HepG2 (cell line): ENCODE measurements at regions not wholly inside any gene's neighbourhood (a gene's known extent, or its start where the extent isn't known, plus 50 kb on each side); places are given as distances from the start of the nearest gene placed in this dataset.

ENCODE experiments used
- ATAC-seq: fragments of 200-7000 bp; cut with Tn5 transposase; 3 replicates; pipeline ENCODE4 v1.9.1; 2020; ENCODE audit warnings: mild to moderate bottlenecking, moderate library complexity
- BruUV-seq: library from RNA; stranded (reverse); fragments of 400-500 nt; replicated peaks from 2 replicates; lab custom pipeline; 2021; lab: Mats Ljungman, UMichigan
- CTCF ChIA-PET: fragments of 300-600 bp; formaldehyde crosslinking; extraction: SDS; loops from one replicate; lab custom pipeline; 2021; ENCODE audit warnings: low total read pairs, inconsistent platforms, low intra/inter-chr PET ratio; lab: Yijun Ruan, JAX
- POLR2A ChIA-PET: fragments of 350-600 bp; sonication (Branson Sonifier 250); formaldehyde crosslinking; loops from one replicate; lab custom pipeline; 2020; ENCODE audit warnings: antibody characterized with exemption, inconsistent platforms; lab: Yijun Ruan, JAX
- DNase-seq: peaks from one replicate; pipeline ENCODE4 v3.0.0-alpha.2; 2015; ENCODE audit warnings: low spot score
- FAIRE-seq: peaks from 3 replicates; lab custom pipeline; 2011; peaks lifted over from hg19 to GRCh38; lab: Jason Lieb, UNC
- H2AFZ ChIP-seq: one replicate; pipeline ENCODE4 v1.6.1; 2011; ENCODE audit warnings: low read length, inconsistent platforms
- H3K27ac ChIP-seq: fragments of 300-600 bp; 3 replicates; pipeline ENCODE4 v1.8.0; 2011; ENCODE audit warnings: mixed run types, mild to moderate bottlenecking, mixed read lengths, low read length, inconsistent platforms; ENCODE audit not compliant: insufficient read depth; ENCODE audit errors: extremely low read length
- H3K27me3 ChIP-seq, 2 experiments: fragments of 200-600 bp in 1 of 2; 2 replicates in 1 of 2; 3 replicates in 1 of 2; pipeline versions ENCODE4 v1.6.0 to v1.8.0; 2011; ENCODE audit warnings: low read length in 2 of 2, mild to moderate bottlenecking in 2 of 2, moderate library complexity in 2 of 2, inconsistent platforms in 1 of 2; ENCODE audit not compliant: insufficient read depth in 2 of 2, control insufficient read depth in 1 of 2
- H3K36me3 ChIP-seq, 2 experiments: fragments of 200-600 bp in 1 of 2; replicated peaks in 1 of 2; 2 replicates in 1 of 2; 3 replicates in 1 of 2; pipeline versions ENCODE4 v1.5.1 to v1.8.0; 2011; ENCODE audit warnings: low read length in 2 of 2, inconsistent platforms in 1 of 2; ENCODE audit not compliant: insufficient read depth in 2 of 2, control insufficient read depth in 1 of 2
- H3K4me1 ChIP-seq: 2 replicates; pipeline ENCODE4 v1.5.1; 2012; ENCODE audit warnings: low read length, inconsistent platforms; ENCODE audit not compliant: insufficient read depth
- H3K4me2 ChIP-seq: 2 replicates; pipeline ENCODE4 v1.6.0; 2011; ENCODE audit warnings: low read depth, low read length, inconsistent platforms
- H3K4me3 ChIP-seq, 3 experiments: fragments of 200-600 bp in 1 of 3; sonication (generic), shearing (Covaris generic) in 1 of 3; replicated peaks in 1 of 3; 2 replicates each; pipeline ENCODE4 v1.5.1; 2011 to 2016; ENCODE audit warnings: low read length in 3 of 3, inconsistent platforms in 2 of 3, low read depth in 2 of 3, mild to moderate bottlenecking in 2 of 3, control low read depth in 1 of 3, mixed read lengths in 1 of 3; ENCODE audit not compliant: insufficient read depth in 1 of 3
- H3K79me2 ChIP-seq: one replicate; pipeline ENCODE4 v1.6.1; 2011; ENCODE audit warnings: low read length, inconsistent platforms; ENCODE audit not compliant: insufficient read depth
- H3K9ac ChIP-seq: 2 replicates; pipeline ENCODE4 v1.6.0; 2011; ENCODE audit warnings: mild to moderate bottlenecking, low read depth, low read length, inconsistent platforms; ENCODE audit not compliant: insufficient read depth
- H3K9me3 ChIP-seq: 2 replicates; pipeline ENCODE4 v1.5.1; 2012; ENCODE audit warnings: mild to moderate bottlenecking, low read length
- H4K20me1 ChIP-seq: 2 replicates; pipeline ENCODE4 v1.6.0; 2011; ENCODE audit warnings: inconsistent platforms, mild to moderate bottlenecking, low read length, moderate library complexity; ENCODE audit not compliant: insufficient read depth
- ATF7 ChIP-seq, 2 experiments: fragments of 450-650 bp in 1 of 2; sonication (generic) in 1 of 2; formaldehyde crosslinking in 1 of 2; IDR thresholded peaks; 2 replicates each; pipeline versions ENCODE4 v1.4.0 to v1.6.1; 2016 to 2020; ENCODE audit warnings: antibody characterized with exemption in 1 of 2, mild to moderate bottlenecking in 1 of 2, missing genetic modification reagents in 1 of 2
- CHD2 ChIP-seq: IDR thresholded peaks from 2 replicates; pipeline ENCODE4 v1.6.1; 2011; ENCODE audit warnings: low read depth, low read length, improper control_type of control experiment
- MIXL1 ChIP-seq: IDR thresholded peaks from 2 replicates; pipeline ENCODE4 v1.6.1; 2016
- NR1H2 ChIP-seq: sonication (generic); formaldehyde crosslinking; IDR thresholded peaks from 2 replicates; pipeline ENCODE4 v1.8.1; 2022; ENCODE audit warnings: low read depth, missing genetic modification reagents, borderline replicate concordance
- SMARCE1 ChIP-seq: fragments of 450-650 bp; IDR thresholded peaks from 2 replicates; pipeline ENCODE4 v1.6.1; 2017; ENCODE audit warnings: borderline replicate concordance
- SUZ12 ChIP-seq: fragments of 150-350 bp; IDR thresholded peaks from 2 replicates; pipeline ENCODE4 v1.6.1; 2014; ENCODE audit warnings: low read depth, low read length
- TP53 ChIP-seq: sonication (generic); formaldehyde crosslinking; conservative IDR thresholded peaks from 2 replicates; pipeline ENCODE4 v1.4.0; 2020; ENCODE audit warnings: missing genetic modification reagents
- ZBTB43 ChIP-seq: sonication (generic); formaldehyde crosslinking; conservative IDR thresholded peaks from 2 replicates; pipeline ENCODE4 v1.4.0; 2020; ENCODE audit warnings: missing genetic modification reagents
- ZHX1 ChIP-seq: sonication (generic); formaldehyde crosslinking; IDR thresholded peaks from 2 replicates; pipeline ENCODE4 v1.8.1; 2022; ENCODE audit warnings: low read depth, mild to moderate bottlenecking, missing genetic modification reagents
- ZNF17 ChIP-seq: sonication (generic); formaldehyde crosslinking; IDR thresholded peaks from 2 replicates; pipeline ENCODE4 v1.5.0; 2020; ENCODE audit warnings: mild to moderate bottlenecking, missing genetic modification reagents
- ZNF224 ChIP-seq: sonication (generic); formaldehyde crosslinking; IDR thresholded peaks from 2 replicates; pipeline ENCODE4 v1.5.0; 2020; ENCODE audit warnings: mild to moderate bottlenecking, missing genetic modification reagents
- ZNF263 ChIP-seq: sonication (generic); formaldehyde crosslinking; IDR thresholded peaks from 2 replicates; pipeline ENCODE4 v1.4.0; 2020; ENCODE audit warnings: missing genetic modification reagents
- ZNF264 ChIP-seq: sonication (generic); formaldehyde crosslinking; IDR thresholded peaks from 2 replicates; pipeline ENCODE4 v1.4.0; 2020; ENCODE audit warnings: missing genetic modification reagents
- ZNF710 ChIP-seq: sonication (generic); formaldehyde crosslinking; IDR thresholded peaks from 2 replicates; pipeline ENCODE4 v1.5.0; 2020; ENCODE audit warnings: mild to moderate bottlenecking, missing genetic modification reagents, borderline replicate concordance
- ZNF777 ChIP-seq: sonication (generic); formaldehyde crosslinking; IDR thresholded peaks from 2 replicates; pipeline ENCODE4 v1.4.0; 2020; ENCODE audit warnings: missing genetic modification reagents
- WGBS: methylation state at CpG from one replicate; pipeline ENCODE4 v1.1.6; 2017; ENCODE audit warnings: low lambda C conversion rate; 5-methylcytosine and 5-hydroxymethylcytosine counted together
- in situ Hi-C: cut with HindIII; loops from 2 replicates; pipeline ENCODE4 v1.10.0; 2017; ENCODE audit warnings: low pct_unique_long_range_greater_than_20kb; ENCODE audit not compliant: extremely low pct_ligation_motif_present
- intact Hi-C: fragments of 100-400 bp; cut with micrococcal nuclease; formaldehyde crosslinking; loops from one replicate; pipeline ENCODE4 v1.10.0; 2022; ENCODE audit not compliant: unreplicated experiment
- TF ChIP-seq, protein P1 (sequence below): sonication (generic); formaldehyde crosslinking; IDR thresholded peaks from 2 replicates; pipeline ENCODE4 v1.5.0; 2020; ENCODE audit warnings: missing genetic modification reagents

- 0% methylated on average over 2 of the region's 3 CpGs for WGBS
- no peaks in the 10 kb centered on the region for H3K36me3 ChIP-seq
- no TSS peak for BruUV-seq
- H3K27ac ChIP-seq: no peak overlapping the region
- in situ Hi-C loops (no loop called here), intact Hi-C loops (no loop called here)
- H3K27me3 ChIP-seq: no peaks in the 10 kb centered on the region
- no peaks in the 10 kb centered on the region for H3K79me2 ChIP-seq
- H3K4me2 ChIP-seq: no peak overlapping the region
- ChIA-PET POLR2A (no interaction called here), CTCF (no interaction called here)
- no peak overlapping the region for H3K4me3 ChIP-seq
- DNase-seq (no peak), ATAC-seq (no peak), FAIRE-seq (no peak)
- TF ChIP-seq ZHX1 (CRISPR knock-in tag): no peak
- no peak for TF ChIP-seq ZBTB43
- no peak for TF ChIP-seq SMARCE1
- no peak for TF ChIP-seq NR1H2 (CRISPR knock-in tag)
- no peak for TF ChIP-seq ZNF777 (CRISPR knock-in tag)
- TF ChIP-seq ATF7 (IDR thresholded peaks at IDR 0.05): no peak
- TF ChIP-seq ATF7 (CRISPR knock-in tag; IDR thresholded peaks at IDR 0.05): no peak
- no peak for TF ChIP-seq SUZ12
- no peak for TF ChIP-seq ZNF710 (CRISPR knock-in tag)
- TF ChIP-seq CHD2: no peak
- TF ChIP-seq ZNF263 (CRISPR knock-in tag): no peak
- no peak for TF ChIP-seq ZNF264
- no peak for TF ChIP-seq TP53 (CRISPR knock-in tag)
- TF ChIP-seq ZNF17: no peak
- TF ChIP-seq MIXL1 (CRISPR knock-in tag): no peak
- no peak for TF ChIP-seq ZNF224 (CRISPR knock-in tag)
- TF ChIP-seq, protein P1, sequence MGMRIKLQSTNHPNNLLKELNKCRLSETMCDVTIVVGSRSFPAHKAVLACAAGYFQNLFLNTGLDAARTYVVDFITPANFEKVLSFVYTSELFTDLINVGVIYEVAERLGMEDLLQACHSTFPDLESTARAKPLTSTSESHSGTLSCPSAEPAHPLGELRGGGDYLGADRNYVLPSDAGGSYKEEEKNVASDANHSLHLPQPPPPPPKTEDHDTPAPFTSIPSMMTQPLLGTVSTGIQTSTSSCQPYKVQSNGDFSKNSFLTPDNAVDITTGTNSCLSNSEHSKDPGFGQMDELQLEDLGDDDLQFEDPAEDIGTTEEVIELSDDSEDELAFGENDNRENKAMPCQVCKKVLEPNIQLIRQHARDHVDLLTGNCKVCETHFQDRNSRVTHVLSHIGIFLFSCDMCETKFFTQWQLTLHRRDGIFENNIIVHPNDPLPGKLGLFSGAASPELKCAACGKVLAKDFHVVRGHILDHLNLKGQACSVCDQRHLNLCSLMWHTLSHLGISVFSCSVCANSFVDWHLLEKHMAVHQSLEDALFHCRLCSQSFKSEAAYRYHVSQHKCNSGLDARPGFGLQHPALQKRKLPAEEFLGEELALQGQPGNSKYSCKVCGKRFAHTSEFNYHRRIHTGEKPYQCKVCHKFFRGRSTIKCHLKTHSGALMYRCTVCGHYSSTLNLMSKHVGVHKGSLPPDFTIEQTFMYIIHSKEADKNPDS (CRISPR knock-in tag): no peak
- no peaks in the 10 kb centered on the region for H4K20me1 ChIP-seq
- no peak overlapping the region for H3K9ac ChIP-seq
- peaks cover 9% of the 10 kb centered on the region; the same call in 1 of the 2 replicates for H3K9me3 ChIP-seq
- H2AFZ ChIP-seq: no peak overlapping the region
- no peaks in the 10 kb centered on the region for H3K4me1 ChIP-seq
Observed at GRCh38 chr4:133910165-133910564, 291.4 kb downstream of the PABPC4L start.
